GM18508 (cell line): ENCODE measurements at regions not wholly inside any gene's neighbourhood (a gene's known extent, or its start where the extent isn't known, plus 50 kb on each side); places are given as distances from the start of the nearest gene placed in this dataset.

Source experiments
- ATAC-seq: cut with Tn5 transposase; IDR thresholded peaks from one replicate; pipeline ENCODE4 v1.9.1; 2021; ENCODE audit warnings: moderate number of reproducible peaks; ENCODE audit not compliant: insufficient read depth, unreplicated experiment

DNA sequence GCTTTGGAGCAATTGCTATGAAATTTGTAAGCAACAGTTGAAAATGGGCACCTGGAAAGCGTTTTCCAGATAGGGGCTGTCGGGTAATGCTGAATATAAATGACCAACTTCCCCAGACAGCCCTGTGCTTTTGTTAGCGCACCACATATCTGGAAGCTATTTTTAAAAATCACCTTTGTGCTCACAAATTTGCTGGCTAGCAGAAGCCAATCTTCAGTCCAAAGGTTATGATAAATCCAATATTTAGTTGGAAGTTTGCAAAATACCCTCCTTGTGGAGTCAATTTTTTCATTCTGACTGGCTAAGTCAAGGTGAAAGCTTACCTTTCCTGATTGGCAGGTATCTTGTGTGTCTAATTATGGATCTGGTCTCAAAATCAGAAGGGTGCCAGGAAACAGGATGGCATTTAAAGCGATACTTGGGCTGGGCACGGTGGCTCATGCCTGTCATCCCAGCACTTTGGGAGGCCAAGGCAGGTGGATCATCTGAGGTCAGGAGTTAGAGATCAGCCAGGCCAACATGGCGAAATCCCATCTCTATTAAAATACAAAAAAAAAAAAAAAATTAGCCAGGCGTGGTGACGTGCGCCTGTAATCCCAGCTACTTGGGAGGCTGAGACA lies 124.1 kb upstream of the AJAP1 start:
- no peak for ATAC-seq

DNA sequence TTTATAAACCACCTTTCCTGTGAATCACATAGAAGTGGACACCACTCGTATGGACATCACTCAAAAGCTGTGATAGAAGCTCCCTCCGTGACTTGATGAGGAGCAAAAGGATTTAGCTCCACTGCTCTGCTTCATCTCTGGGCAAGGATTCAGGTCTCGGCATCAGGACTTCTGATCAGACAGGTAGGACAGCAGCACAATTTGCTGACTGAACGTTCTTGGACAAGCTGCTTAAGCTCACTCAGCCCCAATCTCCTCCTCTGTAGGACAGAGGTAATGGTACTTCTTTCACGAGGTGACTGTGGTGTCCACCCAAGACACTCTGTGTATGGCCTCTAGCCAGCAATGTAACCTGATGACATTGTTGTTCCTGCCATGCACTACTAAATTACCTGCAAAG lies 122.6 kb upstream of the AJAP1 start:
- no peak for ATAC-seq

DNA sequence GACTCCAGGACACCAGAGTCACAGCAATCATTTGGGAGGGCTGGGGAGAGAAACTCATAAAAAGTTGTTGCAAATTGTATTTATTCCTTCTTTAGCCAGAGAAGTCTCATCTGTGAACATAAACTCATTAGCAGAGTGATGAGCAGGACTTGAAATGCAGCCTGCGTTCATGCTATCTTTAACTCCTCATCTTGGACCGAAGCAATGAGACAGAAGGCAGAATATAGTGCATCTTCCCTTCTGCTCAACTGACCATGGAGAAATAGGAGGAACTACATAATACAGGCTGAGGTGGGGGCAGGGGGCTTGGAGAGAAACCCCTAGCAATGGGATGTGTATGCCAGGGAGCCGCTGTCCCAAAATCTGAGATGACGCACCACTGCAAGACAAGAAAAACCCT lies 121.8 kb upstream of the AJAP1 start:
- no peak for ATAC-seq

DNA sequence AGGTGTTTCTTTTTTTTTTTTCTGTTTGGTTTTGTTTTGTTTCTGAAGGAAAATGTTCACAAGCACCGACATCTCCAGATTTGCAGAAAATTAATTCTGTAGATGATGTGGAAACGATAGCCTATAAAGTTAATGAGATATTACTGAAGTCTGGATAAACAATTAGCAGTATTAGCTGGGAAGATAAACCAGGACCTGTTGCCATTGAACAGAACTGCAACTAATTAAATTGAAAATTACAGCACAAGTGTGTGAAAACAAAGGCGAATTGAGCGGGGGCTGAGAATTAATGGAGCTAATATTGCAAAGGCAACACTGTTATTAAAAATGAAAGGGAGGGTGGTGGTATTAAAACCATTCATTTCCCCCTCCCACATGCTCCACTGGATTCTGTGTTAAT lies 107.5 kb upstream of the AJAP1 start:
- no peak for ATAC-seq

DNA sequence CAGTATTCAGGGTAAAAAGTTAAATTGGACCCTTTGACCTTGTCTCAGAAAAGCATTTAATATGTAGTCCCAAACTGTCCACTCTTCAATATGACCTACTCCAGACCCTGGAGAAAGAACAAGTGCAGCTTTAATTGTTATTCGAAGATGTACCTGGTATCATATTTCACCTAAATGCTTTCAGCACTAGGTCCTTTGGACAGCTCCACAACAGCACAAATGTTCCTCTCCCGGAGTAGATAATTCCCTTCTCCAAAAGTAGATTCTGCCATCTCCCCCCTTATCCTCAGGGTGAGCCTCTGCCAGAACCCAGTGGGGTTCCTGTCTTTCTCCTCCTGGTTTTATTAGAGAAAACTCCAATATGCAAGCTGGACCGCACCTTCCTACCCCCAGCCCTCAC lies 104.5 kb upstream of the AJAP1 start:
- no peak for ATAC-seq

DNA sequence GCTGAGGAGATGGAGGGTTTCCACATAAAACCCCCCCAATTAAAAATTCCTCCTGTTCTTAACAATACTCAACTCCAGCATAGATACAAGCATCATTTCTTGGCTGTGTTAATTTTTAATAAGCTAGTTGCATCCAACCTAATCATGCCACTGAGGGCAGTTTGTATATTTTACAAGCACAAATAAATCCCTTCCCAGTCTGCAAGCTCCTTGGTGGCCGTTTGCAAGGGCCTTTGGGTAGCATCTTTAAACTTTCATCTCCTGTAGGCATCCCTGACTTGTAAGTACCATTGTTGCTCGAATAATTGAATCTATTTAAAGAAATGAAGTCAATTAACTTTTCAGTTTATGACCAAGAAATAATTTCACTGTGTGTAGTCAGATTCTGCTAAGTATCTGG lies 103.5 kb upstream of the AJAP1 start:
- no peak for ATAC-seq

DNA sequence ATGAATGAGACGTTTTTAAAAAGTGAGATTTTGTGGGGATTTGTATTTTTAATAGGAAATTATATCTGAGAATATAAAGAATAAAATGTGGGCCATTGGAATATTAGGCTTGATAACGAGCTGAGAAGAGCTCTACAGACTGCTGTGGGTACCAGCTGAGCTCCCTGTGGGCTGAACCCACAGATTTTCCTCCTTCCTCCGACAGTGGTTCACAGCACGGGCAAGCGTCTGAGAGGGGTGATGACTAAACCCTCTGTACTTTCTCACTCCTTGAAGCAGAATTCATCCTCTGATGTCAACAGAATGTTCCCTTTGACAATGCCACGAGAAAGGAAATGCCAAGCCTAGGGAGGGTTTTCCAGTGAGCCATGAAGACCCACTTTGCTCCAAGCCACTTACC lies 102.7 kb upstream of the AJAP1 start:
- ATAC-seq = no peak

DNA sequence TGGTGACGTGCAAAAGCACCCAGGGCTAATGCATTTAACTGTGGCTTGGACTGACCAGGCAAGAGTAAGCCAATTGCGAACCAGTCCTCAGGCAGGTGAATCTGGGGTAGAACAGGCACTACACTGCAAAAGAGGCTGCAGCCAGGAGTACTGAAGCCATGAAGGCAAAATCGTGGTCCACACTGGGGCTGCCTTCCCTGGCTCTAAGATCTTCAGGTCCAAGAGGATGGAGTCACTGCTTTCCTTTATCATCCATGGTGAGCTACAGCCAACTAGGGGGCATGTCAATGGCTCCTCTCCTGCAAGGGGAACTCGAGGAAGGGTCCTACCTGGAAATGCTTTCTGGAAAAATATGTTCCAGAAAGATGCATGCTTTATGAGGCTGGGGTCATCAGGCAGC lies 100.6 kb upstream of the AJAP1 start:
- ATAC-seq = no peak

DNA sequence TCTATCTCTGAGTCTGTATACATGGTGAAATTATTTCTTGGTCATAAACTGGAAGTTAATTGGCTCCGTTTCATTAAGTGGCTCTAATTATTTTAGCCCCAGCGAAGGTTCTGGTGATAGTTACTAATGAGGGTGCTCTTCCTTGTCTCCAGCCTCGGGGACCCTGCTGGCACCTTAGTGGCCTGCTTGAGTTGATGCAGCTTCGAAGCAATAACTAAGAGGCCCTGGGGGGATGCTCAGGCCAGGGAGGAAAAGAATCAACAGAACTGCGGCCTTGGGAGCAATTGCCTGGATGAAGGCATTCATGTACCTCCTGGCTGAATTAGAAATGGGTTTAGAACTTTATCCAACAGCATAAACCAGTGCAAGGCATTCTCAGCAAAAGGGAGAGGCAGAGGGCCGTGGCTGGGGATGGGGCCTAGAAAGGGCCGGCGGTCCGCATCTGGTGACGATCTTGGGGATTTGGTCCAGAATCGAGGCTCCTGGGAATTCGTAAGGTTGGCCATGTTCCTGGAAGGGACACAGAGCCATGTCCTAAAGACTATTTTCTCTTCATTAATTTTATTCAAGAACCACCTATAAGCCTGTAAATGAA lies 100.0 kb upstream of the AJAP1 start:
- no peak for ATAC-seq

DNA sequence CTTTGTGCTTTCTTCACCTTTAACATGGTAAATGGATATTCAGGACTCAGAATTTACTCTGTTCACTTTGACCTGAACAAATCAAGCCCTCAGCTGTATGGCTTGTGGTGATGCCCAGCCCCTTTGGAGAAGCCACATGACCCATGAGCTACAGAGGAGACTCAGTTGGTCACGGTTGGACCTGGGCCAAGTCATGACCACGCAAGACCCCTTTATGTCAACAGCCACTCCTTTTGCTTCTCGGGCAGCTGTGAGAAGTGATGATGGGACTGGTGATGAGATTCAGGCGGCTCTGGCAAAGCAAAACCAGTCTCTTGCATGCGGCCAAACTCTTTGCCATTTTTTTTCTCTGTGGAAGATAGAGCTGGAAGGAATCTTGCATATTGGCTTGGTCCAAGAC lies 96.5 kb upstream of the AJAP1 start:
- no peak for ATAC-seq

DNA sequence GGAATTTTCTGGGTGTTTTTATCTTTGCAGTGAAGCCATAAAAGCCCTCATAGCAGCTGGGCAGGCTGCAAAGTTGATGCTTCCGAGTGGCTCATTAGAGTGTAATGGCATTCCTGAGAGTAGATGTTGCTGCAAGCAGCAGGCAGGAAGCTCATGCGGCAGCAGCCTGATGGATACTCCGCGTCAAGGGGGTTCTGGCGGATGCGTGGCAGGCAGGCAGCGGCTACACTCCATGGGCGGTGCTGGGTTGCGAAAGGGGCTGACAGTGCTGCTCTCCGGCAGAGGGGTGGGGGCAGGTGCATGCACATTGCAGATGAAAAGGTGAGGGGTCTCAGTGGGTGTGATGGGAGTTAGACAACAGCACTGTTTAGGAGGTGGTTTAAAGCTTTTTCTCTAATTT lies 93.2 kb upstream of the AJAP1 start:
- no peak for ATAC-seq

DNA sequence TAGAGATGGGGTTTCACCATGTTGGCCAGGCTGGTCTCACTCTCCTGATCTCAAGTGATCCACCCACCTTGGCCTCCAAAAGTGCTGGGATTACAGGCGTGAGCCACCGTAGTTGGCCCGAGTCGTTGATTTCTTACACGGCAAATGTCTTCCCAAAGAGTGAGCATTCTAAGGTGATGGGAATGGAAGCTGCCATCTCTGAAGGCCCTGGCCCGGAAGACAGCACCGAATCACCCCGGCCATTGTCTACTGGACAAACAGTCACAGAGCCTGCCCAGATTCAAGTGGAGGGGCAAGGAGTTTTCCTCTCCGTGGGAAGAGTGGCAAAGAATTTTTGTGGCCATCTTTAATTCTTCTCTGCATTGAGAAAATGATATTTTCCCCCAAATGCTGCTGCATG lies 92.1 kb upstream of the AJAP1 start:
- no peak for ATAC-seq

DNA sequence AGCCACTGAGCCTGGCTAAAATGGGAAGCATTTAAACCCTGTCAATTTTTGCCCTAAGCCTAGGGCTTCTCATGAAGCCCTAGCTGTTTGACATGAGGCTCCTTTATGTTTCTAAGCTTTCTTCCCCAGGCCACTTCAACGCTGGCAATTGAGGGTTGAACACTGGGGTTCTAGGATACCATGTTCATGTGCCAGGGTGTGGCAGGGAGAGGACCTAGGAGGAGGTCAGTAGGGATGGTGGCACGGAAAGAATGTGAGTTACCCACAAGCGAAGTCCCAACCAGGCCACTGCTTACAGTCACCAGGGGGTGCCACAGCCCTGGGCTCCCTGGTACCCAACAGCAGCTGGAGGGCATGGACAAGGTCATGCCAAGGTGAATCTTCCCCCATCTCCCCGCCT lies 90.8 kb upstream of the AJAP1 start:
- no peak for ATAC-seq

DNA sequence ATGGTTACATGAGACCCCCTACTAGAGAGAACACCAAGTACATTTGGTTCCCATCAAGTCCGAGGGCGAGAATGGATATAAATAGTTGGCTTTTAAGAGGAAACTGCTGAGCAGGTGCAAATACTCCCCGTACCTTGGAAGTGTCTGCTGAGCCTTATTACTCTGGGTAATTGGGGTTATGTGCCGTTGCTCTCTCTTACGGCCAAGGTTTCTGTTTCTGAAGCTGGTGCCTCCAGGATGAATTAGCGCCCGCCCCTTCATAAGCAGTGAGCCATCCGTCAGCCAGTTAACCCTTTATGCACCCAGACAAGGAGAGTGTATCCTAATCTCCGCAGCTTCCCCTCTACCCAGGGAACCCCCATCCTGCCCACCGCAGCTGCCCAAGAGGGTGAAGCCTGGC lies 90.4 kb upstream of the AJAP1 start:
- ATAC-seq = no peak

DNA sequence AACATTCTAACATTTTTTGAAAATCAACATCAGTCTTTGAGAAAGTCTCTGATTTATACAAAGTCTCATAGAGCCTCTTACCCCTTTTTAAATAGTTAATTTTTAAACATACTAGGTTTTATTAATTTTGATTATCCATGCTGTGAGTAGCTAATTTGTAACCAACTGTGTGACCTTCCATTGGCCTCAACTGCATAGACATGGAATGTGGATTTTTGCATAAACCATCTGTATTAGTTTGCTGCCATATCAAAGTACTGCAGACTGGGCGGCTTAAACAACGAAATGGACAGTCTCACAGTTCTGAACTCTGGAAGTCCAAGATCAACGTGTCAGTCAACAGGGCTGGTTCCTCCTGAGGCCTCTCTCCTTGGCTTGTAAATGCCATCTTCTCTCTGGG lies 89.2 kb upstream of the AJAP1 start:
- no peak for ATAC-seq

DNA sequence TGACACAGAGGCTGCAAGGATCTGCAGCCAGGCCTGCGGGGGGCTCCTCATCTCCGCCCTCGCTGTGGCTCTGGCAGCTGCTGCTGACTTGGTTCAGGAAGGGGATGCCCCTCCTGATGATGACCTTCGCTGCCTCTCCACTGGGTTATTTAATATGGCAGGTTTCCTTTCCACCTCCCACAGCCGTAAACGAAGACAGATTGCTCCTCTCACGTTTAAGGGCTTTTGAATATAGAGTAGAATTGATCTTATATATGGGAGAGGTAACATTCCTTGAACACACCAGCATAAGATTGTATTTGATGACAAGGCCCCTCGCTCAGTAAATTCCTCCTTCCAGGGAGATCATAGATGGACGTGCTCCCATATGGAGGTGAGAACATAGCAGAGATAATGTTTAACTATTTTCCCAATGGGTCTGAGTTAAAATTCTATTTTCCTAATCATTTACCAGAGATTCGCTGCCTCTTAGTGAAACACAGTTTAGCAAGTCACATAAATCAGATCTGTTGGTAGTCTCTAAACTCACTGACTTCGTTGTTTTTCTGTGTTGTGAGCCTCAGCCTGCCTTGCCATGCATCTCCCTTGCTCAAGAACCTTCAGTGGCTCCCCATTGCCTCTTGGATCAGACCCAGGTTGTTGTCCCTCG lies 88.5 kb upstream of the AJAP1 start:
- ATAC-seq = no peak

DNA sequence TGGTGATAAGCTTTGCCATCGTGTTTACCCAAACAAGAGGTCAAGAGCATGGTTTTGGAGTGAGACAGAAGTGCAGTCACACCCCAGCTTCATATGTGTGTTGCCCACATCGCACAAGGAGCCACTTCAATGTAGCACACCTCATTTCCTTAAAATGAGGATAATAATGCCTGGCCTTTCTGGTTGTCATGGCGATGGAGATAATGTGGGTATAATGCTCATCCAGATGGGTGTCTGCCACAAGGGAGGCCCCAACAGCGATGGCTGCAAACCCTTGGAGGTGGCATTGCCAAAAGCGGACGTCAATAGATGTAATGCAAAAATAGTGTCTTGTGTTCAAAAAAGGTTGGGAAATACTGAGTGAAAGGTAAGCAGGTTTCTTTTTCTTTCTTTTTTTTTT lies 83.1 kb upstream of the AJAP1 start:
- ATAC-seq = no peak

DNA sequence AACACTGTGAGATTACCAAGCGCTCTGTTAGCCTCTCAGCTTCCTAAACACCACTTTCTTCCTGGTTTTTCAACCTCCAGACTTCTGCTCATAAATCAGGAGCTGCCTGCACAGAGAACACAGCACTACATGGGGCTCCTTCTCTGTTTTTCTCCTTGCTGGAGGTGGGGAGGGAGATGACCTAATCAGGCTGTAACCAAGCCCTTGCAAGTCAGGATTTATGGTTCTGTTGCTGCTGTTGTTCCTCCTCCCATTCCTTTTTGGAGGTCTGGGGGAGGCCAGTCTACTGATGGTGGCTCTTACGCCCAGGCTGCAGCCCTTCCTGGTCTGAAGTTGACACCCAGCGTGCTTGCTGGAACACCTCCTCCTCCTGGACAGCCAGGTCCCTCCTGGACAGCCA lies 80.9 kb upstream of the AJAP1 start:
- no peak for ATAC-seq

DNA sequence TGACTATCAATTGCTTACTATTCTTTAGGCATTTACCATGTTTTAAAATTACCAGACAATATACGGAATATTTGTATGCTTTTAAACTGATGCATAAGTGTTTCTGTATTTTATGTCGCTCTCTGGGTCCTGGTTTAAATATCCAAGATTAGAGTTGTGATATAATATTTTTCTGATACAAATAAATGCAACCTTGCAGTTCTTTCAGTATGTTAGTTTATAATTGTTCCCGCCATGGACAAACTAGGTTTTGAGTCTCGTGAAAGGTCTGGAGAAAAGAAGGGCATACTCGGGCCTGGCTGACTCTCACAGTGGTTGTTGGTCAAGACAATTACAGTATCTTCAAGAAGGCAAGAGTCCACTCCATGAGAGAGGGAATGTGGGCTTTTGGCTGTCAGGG lies 72.6 kb upstream of the AJAP1 start:
- no peak for ATAC-seq

DNA sequence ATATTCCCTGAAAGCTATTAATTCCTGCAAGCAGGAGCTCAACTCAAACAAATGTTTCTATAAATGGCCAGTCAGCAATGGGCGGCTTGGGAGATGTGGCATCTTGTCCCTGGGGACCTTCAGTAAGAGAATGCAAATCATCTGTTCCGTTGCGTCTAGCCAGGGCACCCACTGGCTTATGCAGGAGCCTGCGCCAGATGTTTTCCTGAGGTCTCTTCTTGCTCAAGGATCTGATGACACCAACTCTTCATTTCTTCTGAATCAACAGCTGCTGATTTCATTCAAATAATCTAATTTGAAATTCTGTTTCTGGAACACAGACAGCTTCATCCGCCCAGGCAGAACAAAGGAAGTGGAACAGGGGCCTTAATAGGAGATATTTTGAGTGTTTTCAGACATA lies 70.0 kb upstream of the AJAP1 start:
- ATAC-seq = no peak

DNA sequence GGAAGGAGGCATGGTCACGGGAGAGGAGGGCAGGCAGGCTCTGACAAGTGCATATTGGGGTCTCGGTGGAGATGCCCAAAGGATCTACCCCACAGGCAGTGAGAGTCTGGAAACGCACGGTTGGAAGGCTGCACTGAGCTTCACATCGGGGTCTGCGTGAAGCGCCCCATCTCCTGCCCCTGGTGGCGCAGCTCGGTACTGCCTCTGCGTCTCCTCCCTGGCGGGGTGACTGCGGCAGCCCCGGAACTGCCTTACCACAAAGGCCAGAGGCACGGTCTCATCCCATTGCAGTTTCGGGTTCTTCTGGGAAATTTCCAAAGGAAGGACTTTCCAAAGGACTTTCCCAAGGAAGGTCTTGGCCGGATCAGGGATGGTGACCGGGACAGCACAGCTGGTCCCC lies 69.2 kb upstream of the AJAP1 start:
- no peak for ATAC-seq

DNA sequence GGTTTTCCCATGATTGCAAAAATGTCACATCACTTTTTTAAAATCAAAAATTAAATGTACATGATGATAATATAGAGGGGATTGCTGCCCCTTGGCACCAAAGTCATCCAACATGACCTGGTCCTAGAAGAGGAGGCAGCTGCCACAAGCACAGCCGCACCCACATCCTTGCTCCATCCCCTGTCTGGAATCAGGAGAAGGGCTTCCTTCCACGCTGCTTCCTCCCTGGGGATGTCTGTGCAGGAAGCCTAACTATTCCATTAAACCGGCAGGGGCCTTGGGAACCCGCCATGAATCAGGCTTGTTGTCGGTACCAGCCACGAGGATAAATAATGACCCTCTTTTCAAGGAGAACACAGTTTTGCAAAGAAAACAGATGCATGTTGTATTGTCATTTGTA lies 68.7 kb upstream of the AJAP1 start:
- ATAC-seq = no peak
